ENCODE measurements at regions not wholly inside any gene's neighbourhood (a gene's known extent, or its start where the extent isn't known, plus 50 kb on each side); places are given as distances from the start of the nearest gene placed in this dataset.

DNA sequence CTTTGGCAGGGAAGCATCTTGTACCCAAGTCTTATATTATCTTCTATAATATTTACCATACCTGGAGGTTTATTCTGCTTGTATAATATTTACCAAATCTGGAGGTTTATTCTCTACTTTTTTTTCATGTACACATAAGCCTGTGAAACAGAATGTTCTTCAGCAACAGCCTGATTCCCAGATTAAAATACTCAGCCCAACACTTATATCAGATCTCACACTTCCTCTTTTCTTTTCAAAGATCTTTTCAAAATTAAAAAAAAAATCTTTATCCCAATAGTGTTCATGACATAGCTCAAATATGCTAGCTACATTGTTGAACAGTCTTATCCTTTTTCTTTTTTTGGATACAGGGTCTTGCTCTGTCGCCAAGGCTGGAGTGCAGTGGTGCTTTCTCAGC lies 300.7 kb downstream of the LMO7 start:
- FAIRE-seq = no peak
- TF ChIP-seq CTCF (IDR thresholded peaks at IDR 0.05; ENCODE audit: insufficient read depth, missing control alignments) = no peak
- DNase-seq (ENCODE audit: insufficient read length, low spot score) = no peak

- DNase-seq (ENCODE audit: insufficient read length, low spot score) (no peak), FAIRE-seq (no peak)
- no peak for TF ChIP-seq CTCF (IDR thresholded peaks at IDR 0.05; ENCODE audit: insufficient read depth, missing control alignments)
These were observed 299.7 kb downstream of the LMO7 start for GRCh38 chr13:75935805-75936204.

GRCh38 chr13:75934889-75935288 lies 298.8 kb downstream of the LMO7 start:
- DNase-seq (ENCODE audit: insufficient read length, low spot score) = no peak
- no peak for FAIRE-seq
- no peak for TF ChIP-seq CTCF (IDR thresholded peaks at IDR 0.05; ENCODE audit: insufficient read depth, missing control alignments)

- no peak for TF ChIP-seq CTCF (IDR thresholded peaks at IDR 0.05; ENCODE audit: insufficient read depth, missing control alignments)
- no peak for FAIRE-seq
- no peak for DNase-seq (ENCODE audit: insufficient read length, low spot score)
These were observed 296.5 kb downstream of the LMO7 start for GRCh38 chr13:75932636-75933035.

GRCh38 chr13:75931116-75931515 lies 295.0 kb downstream of the LMO7 start:
- no peak for DNase-seq (ENCODE audit: insufficient read length, low spot score)
- no peak for FAIRE-seq
- TF ChIP-seq CTCF (IDR thresholded peaks at IDR 0.05; ENCODE audit: insufficient read depth, missing control alignments) = no peak

GRCh38 chr13:75929076-75929475 lies 292.9 kb downstream of the LMO7 start:
- DNase-seq (ENCODE audit: insufficient read length, low spot score) (no peak), FAIRE-seq (no peak)
- no peak for TF ChIP-seq CTCF (IDR thresholded peaks at IDR 0.05; ENCODE audit: insufficient read depth, missing control alignments)

- FAIRE-seq (no peak), DNase-seq (ENCODE audit: insufficient read length, low spot score) (no peak)
- no peak for TF ChIP-seq CTCF (IDR thresholded peaks at IDR 0.05; ENCODE audit: insufficient read depth, missing control alignments)
These were observed 291.1 kb downstream of the LMO7 start for GRCh38 chr13:75927183-75927669.
